ACC112 (cell line): ENCODE measurements at regions not wholly inside any gene's neighbourhood (a gene's known extent, or its start where the extent isn't known, plus 50 kb on each side); places are given as distances from the start of the nearest gene placed in this dataset.
"Not testable (repeated sequence)": the region's sequence is repeated elsewhere in the genome, so short reads cannot be mapped to it uniquely, and the experiment has no call there.

Experiments
- H2AFZ ChIP-seq: fragments of 200-600 bp; sonication (generic); one replicate; pipeline ENCODE4 v1.6.0; 2017; ENCODE audit warnings: antibody characterized with exemption, low read length; ENCODE audit not compliant: unreplicated experiment
- H3K27ac ChIP-seq: fragments of 200-600 bp; sonication (generic); 2 replicates; pipeline ENCODE4 v1.5.1; 2014; ENCODE audit warnings: low read depth, mild to moderate bottlenecking, antibody characterized with exemption, low read length, moderate library complexity
- H3K27me3 ChIP-seq: fragments of 200-600 bp; sonication (generic); 2 replicates; pipeline ENCODE4 v1.6.1; 2014; ENCODE audit warnings: mild to moderate bottlenecking, antibody characterized with exemption, low read length, moderate library complexity, mixed read lengths; ENCODE audit not compliant: insufficient read depth
- H3K36me3 ChIP-seq: fragments of 200-600 bp; sonication (generic); 2 replicates; pipeline ENCODE4 v1.6.1; 2016; ENCODE audit warnings: mild to moderate bottlenecking, antibody characterized with exemption, low read length, moderate library complexity, mixed read lengths; ENCODE audit not compliant: insufficient read depth
- H3K4me1 ChIP-seq: fragments of 200-600 bp; sonication (generic); one replicate; pipeline ENCODE4 v1.6.1; 2016; ENCODE audit warnings: low read length, mixed read lengths; ENCODE audit not compliant: insufficient read depth, unreplicated experiment, control insufficient read depth
- H3K4me3 ChIP-seq: fragments of 200-600 bp; sonication (generic); 2 replicates; pipeline ENCODE4 v1.5.1; 2014; ENCODE audit warnings: mild to moderate bottlenecking, low read depth, low read length
- H3K79me2 ChIP-seq: fragments of 200-600 bp; sonication (generic); one replicate; pipeline ENCODE4 v1.6.0; 2016; ENCODE audit warnings: low read length; ENCODE audit not compliant: control insufficient read depth, unreplicated experiment, insufficient read depth

DNA sequence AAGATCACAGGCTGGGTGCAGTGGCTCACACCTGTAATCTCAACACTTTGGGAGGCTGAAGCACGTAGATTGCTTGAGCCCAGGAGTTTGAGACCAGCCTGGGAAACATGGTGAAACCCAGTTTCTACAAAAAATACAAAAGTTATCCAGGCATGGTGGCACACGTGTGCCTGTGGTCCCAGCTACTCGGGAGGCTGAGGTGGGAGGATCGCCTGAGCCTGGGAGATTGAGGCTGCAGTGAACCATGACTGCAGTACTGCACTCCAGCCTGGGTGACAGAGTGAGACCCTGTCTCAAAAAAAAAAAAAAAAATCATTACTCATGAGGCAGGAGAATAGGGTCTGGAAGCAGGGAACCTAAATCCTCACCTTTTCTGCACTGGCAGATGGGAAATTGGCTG lies 79.1 kb upstream of the CLDN5 start:
- H3K27ac ChIP-seq, H3K79me2 ChIP-seq, H3K4me1 ChIP-seq, H2AFZ ChIP-seq, H3K4me3 ChIP-seq, H3K36me3 ChIP-seq, H3K27me3 ChIP-seq: not testable (repeated sequence)

DNA sequence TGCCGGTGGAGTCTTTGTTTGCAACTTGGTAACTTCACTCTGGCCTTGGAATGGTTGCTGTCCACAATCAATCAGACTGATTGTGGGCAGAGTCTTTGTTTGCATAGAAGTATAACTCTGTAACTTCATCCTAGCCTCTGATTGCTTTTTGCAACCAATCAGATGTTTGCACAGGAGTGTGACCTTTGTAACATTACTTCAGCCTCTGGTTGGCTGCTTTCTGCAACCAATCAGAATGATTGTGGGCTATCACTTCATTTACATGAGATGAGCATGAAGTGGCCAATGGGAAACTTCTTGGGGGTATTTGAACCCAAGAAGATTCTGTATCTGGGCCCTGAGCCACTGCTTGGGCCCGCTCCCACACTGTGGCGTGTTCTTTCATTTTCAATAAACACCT lies 79.6 kb upstream of the CLDN5 start:
- H2AFZ ChIP-seq = no peak overlapping the region
- H3K4me1 ChIP-seq = no peaks in the 10 kb centered on the region
- H3K27me3 ChIP-seq = 0 out of 2 replicates have a peak, but pooled peaks cover 4% of the 10 kb centered on the region
- no peaks in the 10 kb centered on the region for H3K36me3 ChIP-seq
- no peak overlapping the region for H3K27ac ChIP-seq
- H3K4me3 ChIP-seq = no peak overlapping the region
- H3K79me2 ChIP-seq = no peaks in the 10 kb centered on the region

DNA sequence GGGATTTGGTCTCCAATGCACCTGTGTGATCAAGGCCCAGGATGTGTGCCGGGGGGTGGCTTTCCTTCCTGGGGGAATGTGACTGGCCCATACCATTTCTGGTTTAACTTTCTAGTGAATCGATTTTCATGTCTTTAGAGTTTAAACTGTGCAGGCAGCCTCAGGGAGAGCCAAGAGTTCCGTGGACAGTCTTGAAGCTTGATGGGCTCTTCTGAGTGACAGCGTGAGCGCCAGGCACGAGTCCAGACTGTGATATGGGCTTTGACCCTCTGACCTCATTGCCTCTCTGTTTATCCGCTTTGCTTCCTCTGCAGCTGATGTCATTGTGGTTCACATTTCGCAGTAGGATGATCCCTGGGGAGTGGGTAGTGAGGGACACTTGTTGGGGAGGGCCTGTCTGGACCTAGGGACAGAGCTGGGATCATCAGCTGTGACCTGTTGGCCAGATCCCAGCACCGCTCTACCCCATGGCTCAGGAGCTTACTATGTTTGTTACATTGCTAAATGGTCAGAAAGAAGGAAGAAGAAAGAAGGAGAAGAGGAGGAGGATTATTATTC lies 80.6 kb upstream of the CLDN5 start:
- H3K27ac ChIP-seq = no peak overlapping the region
- no peak overlapping the region for H3K4me3 ChIP-seq
- H3K27me3 ChIP-seq = 0 out of 2 replicates have a peak, but pooled peaks cover 4% of the 10 kb centered on the region
- H3K4me1 ChIP-seq = no peaks in the 10 kb centered on the region
- no peaks in the 10 kb centered on the region for H3K79me2 ChIP-seq
- no peak overlapping the region for H2AFZ ChIP-seq
- H3K36me3 ChIP-seq = no peaks in the 10 kb centered on the region

- Histone ChIP-seq H2AFZ (no peak overlapping the region), H3K4me3 (no peak overlapping the region), H3K27ac (no peak overlapping the region), H3K79me2 (no peaks in the 10 kb centered on the region), H3K36me3 (no peaks in the 10 kb centered on the region), H3K27me3 (0 out of 2 replicates have a peak, but pooled peaks cover 4% of the 10 kb centered on the region), H3K4me1 (no peaks in the 10 kb centered on the region)
Measured at GRCh38 chr22:19605508-19606331, 81.5 kb upstream of the CLDN5 start.

- 0 out of 2 replicates have a peak, but pooled peaks cover 4% of the 10 kb centered on the region for H3K27me3 ChIP-seq
Measured at GRCh38 chr22:19606332-19607191, 82.4 kb upstream of the CLDN5 start.

GRCh38 chr22:19607192-19608002 lies 83.2 kb upstream of the CLDN5 start:
- Histone ChIP-seq H3K27me3 (0 out of 2 replicates have a peak, but pooled peaks cover 4% of the 10 kb centered on the region), H2AFZ (no peak overlapping the region), H3K27ac (no peak overlapping the region), H3K79me2 (no peaks in the 10 kb centered on the region), H3K4me3 (no peak overlapping the region), H3K4me1 (no peaks in the 10 kb centered on the region), H3K36me3 (no peaks in the 10 kb centered on the region)

More at GRCh38 chr22:19606332-19607191, 82.4 kb upstream of the CLDN5 start:
- Histone ChIP-seq H2AFZ (no peak overlapping the region), H3K36me3 (no peaks in the 10 kb centered on the region), H3K4me3 (no peak overlapping the region), H3K27ac (no peak overlapping the region), H3K79me2 (no peaks in the 10 kb centered on the region), H3K4me1 (no peaks in the 10 kb centered on the region)

GRCh38 chr22:19608003-19608690 lies 83.9 kb upstream of the CLDN5 start:
- H3K4me3 ChIP-seq = no peak overlapping the region
- H3K27me3 ChIP-seq = 0 out of 2 replicates have a peak, but pooled peaks cover 4% of the 10 kb centered on the region
- H3K36me3 ChIP-seq = no peaks in the 10 kb centered on the region
- H3K4me1 ChIP-seq = no peaks in the 10 kb centered on the region
- H2AFZ ChIP-seq = no peak overlapping the region
- H3K27ac ChIP-seq = no peak overlapping the region
- no peaks in the 10 kb centered on the region for H3K79me2 ChIP-seq

GRCh38 chr22:19609753-19610152 lies 85.5 kb upstream of the CLDN5 start:
- H2AFZ ChIP-seq, H3K79me2 ChIP-seq, H3K36me3 ChIP-seq, H3K27ac ChIP-seq, H3K4me1 ChIP-seq, H3K27me3 ChIP-seq, H3K4me3 ChIP-seq: not testable (repeated sequence)

- Histone ChIP-seq H3K27me3 (peaks cover 8% of the 10 kb centered on the region), H3K4me1 (no peaks in the 10 kb centered on the region), H3K4me3 (no peak overlapping the region), H3K27ac (no peak overlapping the region), H2AFZ (no peak overlapping the region), H3K36me3 (no peaks in the 10 kb centered on the region), H3K79me2 (no peaks in the 10 kb centered on the region)
Measured at GRCh38 chr22:19610518-19611253, 86.5 kb upstream of the CLDN5 start.
